Activated CD4-positive, alpha-beta memory T cell treated with anti-CD3 and anti-CD28 coated beads, Interleukin-2, amount 10 ng/mL, durations not matched to agents 7 days and 5 days (primary cell): ENCODE measurements at regions not wholly inside any gene's neighbourhood (a gene's known extent, or its start where the extent isn't known, plus 50 kb on each side); places are given as distances from the start of the nearest gene placed in this dataset.

Experiments
- CTCF ChIA-PET: fragments of 350-600 bp; sonication (Branson Sonifier 250); formaldehyde crosslinking; loops from one replicate; lab custom pipeline; 2021; ENCODE audit warnings: antibody characterized with exemption, inconsistent platforms; lab: Charles Lee
- POLR2A ChIA-PET: fragments of 350-600 bp; sonication (Branson Sonifier 250); formaldehyde crosslinking; loops from one replicate; lab custom pipeline; 2021; ENCODE audit warnings: antibody characterized with exemption; lab: Charles Lee
- DNase-seq: peaks from one replicate; pipeline ENCODE4 v3.0.0-alpha.2; 2020
- H3K27ac Mint-ChIP-seq: one replicate; pipeline ENCODE4 v1.8.0; 2021; ENCODE audit warnings: mild to moderate bottlenecking, mixed read lengths
- H3K27me3 Mint-ChIP-seq: one replicate; pipeline ENCODE4 v1.8.0; 2021; ENCODE audit warnings: mixed read lengths
- H3K36me3 Mint-ChIP-seq: one replicate; pipeline ENCODE4 v1.8.0; 2021; ENCODE audit warnings: low read depth, mixed read lengths
- H3K4me1 Mint-ChIP-seq: one replicate; pipeline ENCODE4 v1.8.0; 2021; ENCODE audit warnings: mixed read lengths
- H3K4me3 Mint-ChIP-seq: one replicate; pipeline ENCODE4 v1.8.0; 2021; ENCODE audit warnings: mild to moderate bottlenecking, mixed read lengths
- H3K9me3 Mint-ChIP-seq: one replicate; pipeline ENCODE4 v1.8.0; 2021; ENCODE audit warnings: mixed read lengths

- Mint-ChIP-seq H3K9me3 (no peaks in the 10 kb centered on the region), H3K27ac (no peak overlapping the region), H3K4me3 (no peak overlapping the region), H3K4me1 (no peaks in the 10 kb centered on the region), H3K36me3 (no peaks in the 10 kb centered on the region), H3K27me3 (no peaks in the 10 kb centered on the region)
- ChIA-PET POLR2A (no interaction called here), CTCF (no interaction called here)
- DNase-seq = no peak
These were observed 64.4 kb upstream of the PLPP4 start for GRCh38 chr10:120392671-120393079.

- CTCF ChIA-PET = no interaction called here
These were observed 62.6 kb upstream of the PLPP4 start for GRCh38 chr10:120394446-120394845.

DNA sequence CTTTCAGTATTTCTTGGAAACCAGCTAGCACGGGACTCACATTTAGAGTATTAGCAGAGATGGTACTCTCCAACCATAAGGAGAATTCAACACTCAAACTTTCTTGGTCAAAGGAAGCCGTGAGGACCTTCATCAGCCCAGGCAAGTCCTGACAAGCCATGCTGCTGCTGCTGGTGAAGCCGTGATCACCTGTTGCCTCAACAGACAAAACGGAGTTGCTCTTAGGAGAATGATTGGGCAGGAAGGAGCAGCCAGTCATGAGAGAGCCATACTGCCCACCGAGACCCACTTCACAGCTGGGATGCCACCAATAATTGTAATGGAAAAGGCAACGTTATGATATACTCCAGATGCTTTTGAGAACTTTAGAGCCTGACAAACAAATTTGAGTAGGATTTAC is 60.8 kb upstream of the PLPP4 start:
- no peak overlapping the region for H3K27ac Mint-ChIP-seq
- H3K4me3 Mint-ChIP-seq = no peak overlapping the region
- ChIA-PET CTCF (no interaction called here), POLR2A (no interaction called here)
- DNase-seq = no peak
- no peaks in the 10 kb centered on the region for H3K9me3 Mint-ChIP-seq
- H3K4me1 Mint-ChIP-seq = no peaks in the 10 kb centered on the region
- H3K36me3 Mint-ChIP-seq = no peaks in the 10 kb centered on the region
- no peaks in the 10 kb centered on the region for H3K27me3 Mint-ChIP-seq

More at GRCh38 chr10:120394446-120394845, 62.6 kb upstream of the PLPP4 start:
- no peak overlapping the region for H3K4me3 Mint-ChIP-seq
- H3K36me3 Mint-ChIP-seq = no peaks in the 10 kb centered on the region
- no peaks in the 10 kb centered on the region for H3K27me3 Mint-ChIP-seq
- H3K4me1 Mint-ChIP-seq = no peaks in the 10 kb centered on the region
- no peaks in the 10 kb centered on the region for H3K9me3 Mint-ChIP-seq
- DNase-seq = no peak
- POLR2A ChIA-PET = no interaction called here
- H3K27ac Mint-ChIP-seq = no peak overlapping the region

DNA sequence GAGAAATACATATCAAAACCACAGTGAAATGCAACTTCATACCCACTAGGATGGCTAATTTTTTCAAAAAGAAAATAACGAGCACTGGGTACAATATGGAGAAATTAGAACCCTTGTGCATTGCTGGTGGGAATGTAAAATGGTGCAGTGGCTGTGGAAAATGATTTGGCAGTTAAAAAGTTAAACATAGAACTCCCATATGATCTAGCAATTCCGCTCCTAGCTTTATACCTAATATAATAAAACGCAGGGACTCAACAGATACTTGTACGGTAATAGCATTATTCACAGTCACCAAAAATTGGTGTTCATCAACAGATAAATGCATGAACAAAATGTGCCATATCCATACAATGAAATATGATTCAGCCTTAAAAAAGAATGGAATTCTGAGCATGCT is 58.8 kb upstream of the PLPP4 start:
- no peaks in the 10 kb centered on the region for H3K4me1 Mint-ChIP-seq
- no peak overlapping the region for H3K4me3 Mint-ChIP-seq
- H3K27ac Mint-ChIP-seq = no peak overlapping the region
- no peaks in the 10 kb centered on the region for H3K9me3 Mint-ChIP-seq
- no peak for DNase-seq
- POLR2A ChIA-PET = no interaction called here
- H3K36me3 Mint-ChIP-seq = no peaks in the 10 kb centered on the region
- CTCF ChIA-PET = interaction anchor here (1.4 kb wide), 1 partner anchor 25 kb away, joined by 4 read pairs; no protein-coding TSS in a partner anchor
- H3K27me3 Mint-ChIP-seq = no peaks in the 10 kb centered on the region

GRCh38 chr10:120400601-120401000 is 56.4 kb upstream of the PLPP4 start:
- DNase-seq = no peak
- Mint-ChIP-seq H3K27ac (no peak overlapping the region), H3K27me3 (no peaks in the 10 kb centered on the region), H3K9me3 (no peaks in the 10 kb centered on the region), H3K36me3 (no peaks in the 10 kb centered on the region), H3K4me1 (no peaks in the 10 kb centered on the region), H3K4me3 (no peak overlapping the region)
- ChIA-PET CTCF (no interaction called here), POLR2A (no interaction called here)

DNA sequence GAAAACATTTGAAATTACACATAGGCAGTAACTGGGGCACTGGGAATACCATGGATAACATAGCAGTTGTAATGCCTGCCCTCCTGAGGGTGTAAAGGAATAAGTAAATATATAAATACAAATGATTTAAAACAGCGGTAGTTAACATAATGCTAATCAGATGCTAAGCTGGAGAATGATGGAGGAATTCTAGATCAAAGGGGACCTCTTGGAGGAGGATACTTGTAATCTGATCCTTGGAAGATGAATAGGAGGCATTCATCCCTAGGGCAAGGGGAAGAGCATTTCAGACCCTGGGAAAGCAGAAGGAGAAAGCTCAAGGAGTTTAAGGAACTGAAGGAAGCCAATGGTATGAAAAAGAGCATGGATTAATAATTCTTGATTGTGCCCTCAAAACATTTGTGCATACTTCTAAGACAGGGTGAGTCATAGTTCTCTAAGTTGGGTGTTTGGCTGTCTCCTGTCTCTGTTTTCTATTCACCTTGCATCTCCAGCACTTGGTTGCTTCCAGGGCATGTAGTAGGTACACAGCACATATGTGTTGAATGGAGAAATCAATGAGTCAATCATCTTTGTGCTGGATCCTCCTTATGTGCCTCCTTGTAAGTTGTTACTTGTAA is 54.8 kb upstream of the PLPP4 start:
- ChIA-PET CTCF (no interaction called here), POLR2A (no interaction called here)
- no peak for DNase-seq
- H3K27ac Mint-ChIP-seq = no peak overlapping the region
- no peaks in the 10 kb centered on the region for H3K9me3 Mint-ChIP-seq
- H3K36me3 Mint-ChIP-seq = no peaks in the 10 kb centered on the region
- no peak overlapping the region for H3K4me3 Mint-ChIP-seq
- H3K27me3 Mint-ChIP-seq = no peaks in the 10 kb centered on the region
- H3K4me1 Mint-ChIP-seq = no peaks in the 10 kb centered on the region

- no peaks in the 10 kb centered on the region for H3K4me1 Mint-ChIP-seq
- CTCF ChIA-PET = interaction anchor here (0.9 kb wide), 1 partner anchor 182 kb away, joined by 3 read pairs; no protein-coding TSS in a partner anchor
- no peak overlapping the region for H3K27ac Mint-ChIP-seq
- H3K27me3 Mint-ChIP-seq = no peaks in the 10 kb centered on the region
- H3K4me3 Mint-ChIP-seq = no peak overlapping the region
- POLR2A ChIA-PET = no interaction called here
- no peaks in the 10 kb centered on the region for H3K36me3 Mint-ChIP-seq
- DNase-seq = no peak
- no peaks in the 10 kb centered on the region for H3K9me3 Mint-ChIP-seq
These were observed 53.9 kb upstream of the PLPP4 start for GRCh38 chr10:120403109-120403508.

DNA sequence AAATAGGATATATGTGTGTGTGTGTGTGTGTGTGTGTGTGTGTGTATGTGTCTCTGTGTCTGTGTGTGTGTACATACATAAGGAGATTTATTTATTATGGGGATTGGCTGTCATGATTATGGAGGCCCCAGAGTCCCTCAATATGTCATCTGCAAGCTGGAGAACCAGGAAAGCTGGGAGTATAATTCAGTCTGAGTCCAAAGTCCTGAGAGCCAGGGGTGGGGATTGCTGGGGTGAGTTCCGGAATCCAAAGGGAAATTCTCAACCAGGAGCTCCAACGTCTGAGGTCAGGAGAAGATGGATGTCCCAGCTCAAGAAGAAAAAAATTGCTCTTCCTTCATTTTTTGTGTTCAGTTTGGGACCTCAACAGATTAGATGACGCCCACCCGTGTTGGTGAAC is 50.7 kb upstream of the PLPP4 start:
- CTCF ChIA-PET = no interaction called here
- H3K4me3 Mint-ChIP-seq = no peak overlapping the region

More for the DNA sequence above, 50.7 kb upstream of the PLPP4 start:
- Mint-ChIP-seq H3K9me3 (no peaks in the 10 kb centered on the region), H3K27ac (no peak overlapping the region), H3K27me3 (no peaks in the 10 kb centered on the region), H3K4me1 (no peaks in the 10 kb centered on the region), H3K36me3 (no peaks in the 10 kb centered on the region)
- DNase-seq = no peak
- POLR2A ChIA-PET = no interaction called here
